ENCODE measurements at regions not wholly inside any gene's neighbourhood (a gene's known extent, or its start where the extent isn't known, plus 50 kb on each side); places are given as distances from the start of the nearest gene placed in this dataset.

DNA sequence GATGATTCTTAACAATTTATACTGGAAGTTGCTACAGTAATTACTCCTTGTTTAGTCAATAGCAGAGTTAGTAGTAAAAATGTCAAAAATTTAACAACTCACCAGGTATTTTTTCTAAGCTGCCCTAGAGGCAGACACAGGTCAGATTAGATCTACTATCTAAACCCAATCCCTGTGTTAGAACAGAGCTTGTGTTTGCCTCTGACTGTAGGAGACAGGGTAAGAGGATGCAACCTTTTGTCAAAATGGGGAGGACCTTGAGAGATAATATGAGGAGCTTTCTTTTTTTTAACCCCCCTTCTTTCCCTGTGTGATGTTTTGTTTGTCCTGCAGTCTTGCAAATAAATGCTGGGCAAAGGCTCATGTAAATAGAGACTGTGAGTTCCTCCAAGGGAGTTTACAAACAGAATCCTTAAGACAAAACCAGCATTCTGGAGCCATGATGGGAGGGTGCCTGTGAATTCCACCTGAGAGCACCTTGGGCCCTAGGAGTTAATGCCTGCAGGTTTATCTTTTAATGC lies 353.1 kb downstream of the GATA3 start:
- TF ChIP-seq, protein P1, sequence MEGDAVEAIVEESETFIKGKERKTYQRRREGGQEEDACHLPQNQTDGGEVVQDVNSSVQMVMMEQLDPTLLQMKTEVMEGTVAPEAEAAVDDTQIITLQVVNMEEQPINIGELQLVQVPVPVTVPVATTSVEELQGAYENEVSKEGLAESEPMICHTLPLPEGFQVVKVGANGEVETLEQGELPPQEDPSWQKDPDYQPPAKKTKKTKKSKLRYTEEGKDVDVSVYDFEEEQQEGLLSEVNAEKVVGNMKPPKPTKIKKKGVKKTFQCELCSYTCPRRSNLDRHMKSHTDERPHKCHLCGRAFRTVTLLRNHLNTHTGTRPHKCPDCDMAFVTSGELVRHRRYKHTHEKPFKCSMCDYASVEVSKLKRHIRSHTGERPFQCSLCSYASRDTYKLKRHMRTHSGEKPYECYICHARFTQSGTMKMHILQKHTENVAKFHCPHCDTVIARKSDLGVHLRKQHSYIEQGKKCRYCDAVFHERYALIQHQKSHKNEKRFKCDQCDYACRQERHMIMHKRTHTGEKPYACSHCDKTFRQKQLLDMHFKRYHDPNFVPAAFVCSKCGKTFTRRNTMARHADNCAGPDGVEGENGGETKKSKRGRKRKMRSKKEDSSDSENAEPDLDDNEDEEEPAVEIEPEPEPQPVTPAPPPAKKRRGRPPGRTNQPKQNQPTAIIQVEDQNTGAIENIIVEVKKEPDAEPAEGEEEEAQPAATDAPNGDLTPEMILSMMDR (IDR thresholded peaks at IDR 0.05; ENCODE audit: low read depth, low read length, poor library complexity, severe bottlenecking) = no peak
- TF ChIP-seq EZH2phosphoT487 (IDR thresholded peaks at IDR 0.05; ENCODE audit: borderline replicate concordance, low read length) = no peak

All from DOHH2 (cell line).